Astrocyte (in vitro differentiated cells and primary cell): ENCODE measurements at regions not wholly inside any gene's neighbourhood (a gene's known extent, or its start where the extent isn't known, plus 50 kb on each side); places are given as distances from the start of the nearest gene placed in this dataset.
A peak's percentile ranks its signal among the peaks of the same experiment; 100 is the strongest.

Source experiments
- DNase-seq: peaks from one replicate; pipeline ENCODE4 v3.0.0-alpha.2; 2010; ENCODE audit warnings: low read depth
- FAIRE-seq: peaks from 2 replicates; lab custom pipeline; 2011; peaks lifted over from hg19 to GRCh38; lab: Jason Lieb, UNC
- H2AFZ ChIP-seq: 2 replicates; pipeline ENCODE4 v1.6.0; 2012; ENCODE audit warnings: low read depth, low read length, inconsistent platforms
- H3K27ac ChIP-seq: 2 replicates; pipeline ENCODE4 v1.5.1; 2011; ENCODE audit warnings: low read depth, low read length, inconsistent platforms
- H3K27me3 ChIP-seq: 2 replicates; pipeline ENCODE4 v1.6.0; 2011; ENCODE audit warnings: low read length, inconsistent platforms; ENCODE audit not compliant: insufficient read depth
- H3K36me3 ChIP-seq: 2 replicates; pipeline ENCODE4 v1.5.1; 2011; ENCODE audit warnings: low read length, inconsistent platforms; ENCODE audit not compliant: insufficient read depth
- H3K4me1 ChIP-seq: 2 replicates; pipeline ENCODE4 v1.5.1; 2011; ENCODE audit warnings: low read length, inconsistent platforms; ENCODE audit not compliant: insufficient read depth
- H3K4me2 ChIP-seq: 2 replicates; pipeline ENCODE4 v1.6.0; 2012; ENCODE audit warnings: low read length, inconsistent platforms
- H3K4me3 ChIP-seq: 2 replicates; pipeline ENCODE4 v1.5.1; 2011; ENCODE audit warnings: low read depth, mild to moderate bottlenecking, low read length, inconsistent platforms; ENCODE audit not compliant: insufficient read depth
- H3K79me2 ChIP-seq: 2 replicates; pipeline ENCODE4 v1.6.0; 2012; ENCODE audit warnings: mild to moderate bottlenecking, low read length, inconsistent platforms; ENCODE audit not compliant: insufficient read depth
- H3K9ac ChIP-seq: 2 replicates; pipeline ENCODE4 v1.6.0; 2012; ENCODE audit warnings: mild to moderate bottlenecking, low read length, inconsistent platforms
- H3K9me3 ChIP-seq: 2 replicates; pipeline ENCODE4 v1.5.1; 2012; ENCODE audit warnings: low read depth, mild to moderate bottlenecking, low read length, inconsistent platforms; ENCODE audit not compliant: insufficient read depth
- H4K20me1 ChIP-seq: 2 replicates; pipeline ENCODE4 v1.6.0; 2012; ENCODE audit warnings: low read length, inconsistent platforms; ENCODE audit not compliant: insufficient read depth
- H3K27ac Mint-ChIP-seq: one replicate; pipeline ENCODE4 v1.8.0; 2021; ENCODE audit warnings: mild to moderate bottlenecking, mixed read lengths; ENCODE audit not compliant: unreplicated experiment
- H3K27me3 Mint-ChIP-seq: one replicate; pipeline ENCODE4 v1.8.0; 2021; ENCODE audit warnings: low read depth, mixed read lengths; ENCODE audit not compliant: unreplicated experiment
- H3K36me3 Mint-ChIP-seq: one replicate; pipeline ENCODE4 v1.8.0; 2021; ENCODE audit warnings: low read depth, mixed read lengths; ENCODE audit not compliant: unreplicated experiment
- H3K4me1 Mint-ChIP-seq: one replicate; pipeline ENCODE4 v1.8.0; 2021; ENCODE audit warnings: low read depth, mixed read lengths; ENCODE audit not compliant: unreplicated experiment
- H3K4me3 Mint-ChIP-seq: one replicate; pipeline ENCODE4 v1.8.0; 2021; ENCODE audit warnings: mild to moderate bottlenecking, moderate library complexity, mixed read lengths; ENCODE audit not compliant: unreplicated experiment
- H3K9me3 Mint-ChIP-seq: one replicate; pipeline ENCODE4 v1.8.0; 2021; ENCODE audit warnings: mild to moderate bottlenecking, mixed read lengths; ENCODE audit not compliant: unreplicated experiment
- CTCF ChIP-seq: IDR thresholded peaks from 2 replicates; pipeline ENCODE4 v1.5.1; 2011; ENCODE audit warnings: low read depth, mild to moderate bottlenecking, inconsistent platforms, low read length, moderate library complexity; ENCODE audit not compliant: insufficient read depth
- EZH2 ChIP-seq: IDR thresholded peaks from 2 replicates; pipeline ENCODE4 v1.6.1; 2012; ENCODE audit warnings: mild to moderate bottlenecking, low read length, inconsistent platforms; ENCODE audit not compliant: insufficient read depth

GRCh38 chr11:112583261-112583893 lies 322.7 kb upstream of the PLET1 start:
- no peak overlapping the region for H3K27ac Mint-ChIP-seq
- no peak for FAIRE-seq
- H3K36me3 ChIP-seq = no peaks in the 10 kb centered on the region
- H3K4me2 ChIP-seq = no peak overlapping the region
- peaks cover 11% of the 10 kb centered on the region for H3K27me3 Mint-ChIP-seq
- H3K4me3 ChIP-seq = no peak overlapping the region
- H3K9ac ChIP-seq = no peak overlapping the region
- TF ChIP-seq CTCF (no peak), EZH2 (no peak)
- H3K36me3 Mint-ChIP-seq = no peaks in the 10 kb centered on the region
- peaks cover 2% of the 10 kb centered on the region for H3K4me1 Mint-ChIP-seq
- peaks cover 3% of the 10 kb centered on the region for H3K27me3 ChIP-seq
- H3K4me3 Mint-ChIP-seq = no peak overlapping the region
- no peak overlapping the region for H2AFZ ChIP-seq
- H4K20me1 ChIP-seq = no peaks in the 10 kb centered on the region
- peaks cover 2% of the 10 kb centered on the region for H3K9me3 Mint-ChIP-seq
- no peak overlapping the region for H3K27ac ChIP-seq
- peaks cover 2% of the 10 kb centered on the region for H3K4me1 ChIP-seq
- no peak for DNase-seq
- no peaks in the 10 kb centered on the region for H3K9me3 ChIP-seq
- H3K79me2 ChIP-seq = no peaks in the 10 kb centered on the region

GRCh38 chr11:112584672-112585071 lies 324.0 kb upstream of the PLET1 start:
- DNase-seq (no peak), FAIRE-seq (no peak)
- Histone ChIP-seq H3K36me3 (no peaks in the 10 kb centered on the region), H3K4me2 (no peak overlapping the region), H3K9ac (no peak overlapping the region), H3K27ac (no peak overlapping the region), H4K20me1 (no peaks in the 10 kb centered on the region), H3K27me3 (peaks cover 3% of the 10 kb centered on the region), H2AFZ (no peak overlapping the region), H3K4me3 (no peak overlapping the region), H3K79me2 (no peaks in the 10 kb centered on the region), H3K4me1 (peaks cover 4% of the 10 kb centered on the region), H3K9me3 (no peaks in the 10 kb centered on the region)
- Mint-ChIP-seq H3K9me3 (peaks cover 2% of the 10 kb centered on the region), H3K27me3 (peaks cover 17% of the 10 kb centered on the region), H3K4me3 (no peak overlapping the region), H3K4me1 (peaks cover 4% of the 10 kb centered on the region), H3K27ac (no peak overlapping the region), H3K36me3 (no peaks in the 10 kb centered on the region)
- no peak for TF ChIP-seq EZH2
- peak; percentile 12 for TF ChIP-seq CTCF

- Histone ChIP-seq H3K36me3 (no peaks in the 10 kb centered on the region), H3K4me3 (no peak overlapping the region), H3K27me3 (peaks cover 3% of the 10 kb centered on the region), H2AFZ (no peak overlapping the region), H3K4me2 (no peak overlapping the region), H3K4me1 (peaks cover 4% of the 10 kb centered on the region), H3K79me2 (no peaks in the 10 kb centered on the region), H3K9me3 (no peaks in the 10 kb centered on the region), H4K20me1 (no peaks in the 10 kb centered on the region), H3K9ac (no peak overlapping the region), H3K27ac (no peak overlapping the region)
- Mint-ChIP-seq H3K27me3 (peaks cover 30% of the 10 kb centered on the region), H3K9me3 (no peaks in the 10 kb centered on the region), H3K36me3 (no peaks in the 10 kb centered on the region), H3K4me1 (peaks cover 8% of the 10 kb centered on the region), H3K27ac (no peak overlapping the region), H3K4me3 (no peak overlapping the region)
- DNase-seq (no peak), FAIRE-seq (no peak)
- TF ChIP-seq EZH2 = no peak
- no peak for TF ChIP-seq CTCF
These were observed 327.0 kb upstream of the PLET1 start for GRCh38 chr11:112587664-112588063.
